GM18505 (cell line): ENCODE measurements at regions not wholly inside any gene's neighbourhood (a gene's known extent, or its start where the extent isn't known, plus 50 kb on each side); places are given as distances from the start of the nearest gene placed in this dataset.
A peak's percentile ranks its signal among the peaks of the same experiment; 100 is the strongest.
"Not testable (repeated sequence)": the region's sequence is repeated elsewhere in the genome, so short reads cannot be mapped to it uniquely, and the experiment has no call there.

Experiments used
- ATAC-seq: cut with Tn5 transposase; IDR thresholded peaks from one replicate; pipeline ENCODE4 v1.9.1; 2021; ENCODE audit not compliant: unreplicated experiment
- POLR2A ChIP-seq: IDR thresholded peaks from 4 replicates; pipeline ENCODE4 v1.6.1; 2011; ENCODE audit warnings: borderline replicate concordance; ENCODE audit not compliant: insufficient read depth, insufficient read length; ENCODE audit errors: extremely low read depth

- no peak for ATAC-seq
- TF ChIP-seq POLR2A: no peak
Observed at GRCh38 chrX:13489454-13489853, 79.9 kb upstream of the EGFL6 start.

DNA sequence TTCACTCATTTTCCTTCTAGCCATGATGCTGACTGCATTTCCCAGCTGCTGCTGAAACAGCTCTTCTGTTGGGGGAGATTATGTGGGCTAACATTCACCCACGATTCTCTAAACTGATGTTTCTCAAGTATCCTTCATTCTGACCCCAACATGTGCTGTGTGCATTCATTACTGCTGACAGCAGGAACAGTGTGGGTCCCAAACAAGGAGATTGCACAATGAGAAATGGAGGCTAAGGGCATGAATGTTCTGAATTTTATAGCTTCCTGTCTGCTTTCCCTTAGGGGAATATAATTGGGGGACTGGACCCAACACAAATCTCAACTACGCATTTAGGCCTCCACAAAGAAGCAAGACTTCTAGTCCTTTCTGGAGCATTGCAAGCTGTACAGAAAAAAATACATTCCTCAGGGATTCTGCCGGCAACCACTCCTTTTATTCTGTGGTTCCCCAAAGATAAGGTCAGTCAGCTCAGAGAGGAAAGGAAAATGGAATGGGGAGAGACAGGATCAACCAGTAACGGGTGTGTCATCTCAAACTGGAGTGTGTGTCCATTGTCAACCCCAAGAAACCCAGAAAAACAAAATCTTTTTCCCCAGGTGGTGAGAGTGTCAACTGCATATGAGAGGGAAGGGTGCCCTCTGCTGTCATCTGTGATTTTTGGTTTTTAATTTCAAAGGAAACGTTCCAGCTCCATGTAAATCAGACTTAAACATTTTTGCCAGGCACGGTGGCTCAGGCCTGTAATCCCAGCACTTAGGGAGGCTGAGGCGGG, 81.5 kb upstream of the EGFL6 start:
- no peak for TF ChIP-seq POLR2A
- ATAC-seq: no peak

DNA sequence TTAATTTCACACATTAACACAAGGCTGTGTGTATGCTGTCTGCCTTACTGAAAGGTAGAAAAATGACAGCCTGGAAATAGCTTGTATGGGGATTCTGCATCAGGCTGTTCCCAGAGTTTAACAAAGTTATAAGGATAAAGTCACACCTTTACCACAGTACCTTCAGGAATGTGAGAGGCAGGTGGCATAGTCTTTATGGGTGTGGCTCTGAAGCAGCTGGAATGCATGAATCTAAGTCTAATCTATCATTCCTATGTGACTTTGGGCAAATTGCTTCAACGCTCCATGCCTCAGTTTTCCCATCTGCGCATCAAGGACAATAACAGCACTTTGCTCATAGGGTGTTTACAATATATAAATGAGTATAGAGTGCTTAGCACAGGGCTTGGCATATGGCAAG, 84.2 kb upstream of the EGFL6 start:
- no peak for ATAC-seq
- no peak for TF ChIP-seq POLR2A

DNA sequence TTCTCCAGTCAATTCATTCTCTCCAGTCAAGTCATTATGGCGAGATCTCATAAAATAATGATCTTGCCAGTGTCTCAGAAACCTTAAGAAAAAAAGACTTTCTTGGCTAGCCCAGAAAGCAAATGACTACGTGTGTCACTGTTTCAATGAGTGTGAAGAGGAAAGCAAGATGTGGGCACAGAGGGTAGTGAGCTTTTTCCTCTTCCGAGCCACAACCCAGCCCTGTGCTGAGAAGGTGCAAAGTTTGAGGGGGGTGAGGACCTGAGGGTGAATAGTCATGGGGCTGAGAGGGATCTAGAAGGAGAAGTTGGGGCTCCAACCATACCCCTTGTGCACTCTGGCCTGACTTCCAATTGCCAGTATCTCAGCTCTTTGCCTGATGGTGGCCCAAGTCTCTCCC, 85.6 kb upstream of the EGFL6 start:
- no peak for TF ChIP-seq POLR2A
- no peak for ATAC-seq

DNA sequence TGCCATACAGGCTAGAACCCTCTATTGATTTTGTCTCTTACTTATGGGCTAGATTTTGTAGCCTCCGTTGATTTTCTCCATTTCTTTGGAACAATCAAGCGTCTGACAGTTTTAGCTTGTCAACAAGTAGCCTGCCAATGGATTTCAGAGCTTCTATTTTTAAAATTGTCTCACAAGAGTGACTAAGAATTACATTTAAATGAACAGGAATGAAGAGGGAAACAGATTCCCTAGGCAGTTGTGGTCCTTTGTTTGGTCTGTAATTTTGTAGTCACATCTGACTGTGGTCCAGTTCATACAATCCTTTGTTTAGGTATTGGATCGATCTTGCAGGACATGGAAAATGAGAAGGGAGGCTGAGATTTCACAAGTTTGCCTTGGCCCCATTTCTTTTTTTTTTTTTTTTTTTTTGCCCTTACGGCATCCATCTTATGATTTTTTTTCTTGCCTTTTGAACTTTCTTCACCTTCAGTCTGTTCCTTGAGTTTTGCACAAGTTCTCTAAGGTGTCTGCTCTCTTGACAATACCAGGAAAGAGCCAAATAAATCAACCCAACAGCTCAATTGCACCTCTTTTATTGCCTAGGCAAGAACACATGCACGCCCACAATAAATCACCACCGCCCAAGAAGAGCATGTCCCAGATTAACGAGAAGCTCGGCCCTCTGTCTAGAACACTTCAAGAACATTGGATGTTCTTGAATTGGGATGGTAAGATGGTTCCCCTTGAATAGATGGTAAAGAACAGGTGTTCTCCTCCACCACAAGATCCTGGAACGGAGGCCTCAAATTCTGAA, 86.5 kb upstream of the EGFL6 start:
- TF ChIP-seq POLR2A: no peak
- ATAC-seq: no peak

GRCh38 chrX:13480780-13481179, 88.6 kb upstream of the EGFL6 start:
- ATAC-seq: not testable (repeated sequence)

DNA sequence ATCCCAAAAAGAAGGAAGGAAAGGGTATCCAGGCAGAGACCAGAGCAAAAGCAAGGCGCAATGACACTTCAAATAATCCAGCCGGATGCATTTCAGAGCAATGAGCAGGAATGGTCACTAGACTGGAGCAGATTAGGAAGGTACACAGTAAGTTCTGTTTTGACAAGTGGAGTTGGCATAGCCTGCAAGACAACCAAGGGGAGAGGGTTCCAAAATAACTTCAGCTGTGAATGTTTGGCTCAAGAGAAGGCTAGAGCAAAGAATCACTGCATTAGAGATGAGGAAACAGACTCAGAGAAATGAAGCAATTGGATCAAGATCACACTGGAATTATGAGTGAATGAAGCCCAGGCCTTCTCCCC, 90.0 kb upstream of the EGFL6 start:
- no peak for TF ChIP-seq POLR2A

DNA sequence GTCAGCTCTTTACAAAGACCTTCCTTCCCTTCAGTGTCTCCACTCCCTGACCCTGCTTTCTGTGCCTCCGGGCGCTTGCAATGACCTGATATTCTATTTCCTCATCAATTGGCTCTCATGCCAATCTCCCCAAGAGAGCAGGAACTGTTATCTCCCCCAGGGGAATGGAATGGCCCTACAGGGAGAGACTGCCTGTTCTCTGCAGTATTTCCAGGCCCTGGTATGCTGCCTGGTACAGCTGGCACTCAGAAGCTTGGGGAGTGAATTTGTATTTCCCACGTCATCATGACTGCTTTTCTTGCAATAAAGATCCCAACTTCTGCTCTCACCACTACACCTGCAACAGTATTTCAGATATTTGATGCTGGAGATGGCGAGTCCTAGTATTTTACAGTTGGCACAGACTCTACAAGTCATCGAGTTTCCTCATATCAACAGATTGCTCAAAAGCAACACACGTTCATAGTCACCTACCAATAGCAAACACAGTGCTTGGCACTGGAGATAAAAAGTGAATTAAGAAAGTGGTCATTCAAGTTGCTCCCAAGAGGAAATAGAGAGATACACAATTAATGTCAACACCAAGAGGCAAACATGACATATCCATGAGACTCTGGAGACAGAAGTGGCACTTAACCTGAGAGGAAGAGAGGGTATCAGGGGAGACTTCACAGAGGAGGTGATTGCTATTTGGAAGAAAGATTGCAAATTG, 90.5 kb upstream of the EGFL6 start:
- ATAC-seq: no peak
- no peak for TF ChIP-seq POLR2A

More for the DNA sequence above, 90.0 kb upstream of the EGFL6 start:
- no peak for ATAC-seq

- TF ChIP-seq POLR2A: no peak
- no peak for ATAC-seq
Observed at GRCh38 chrX:13476384-13476783, 93.0 kb upstream of the EGFL6 start.

DNA sequence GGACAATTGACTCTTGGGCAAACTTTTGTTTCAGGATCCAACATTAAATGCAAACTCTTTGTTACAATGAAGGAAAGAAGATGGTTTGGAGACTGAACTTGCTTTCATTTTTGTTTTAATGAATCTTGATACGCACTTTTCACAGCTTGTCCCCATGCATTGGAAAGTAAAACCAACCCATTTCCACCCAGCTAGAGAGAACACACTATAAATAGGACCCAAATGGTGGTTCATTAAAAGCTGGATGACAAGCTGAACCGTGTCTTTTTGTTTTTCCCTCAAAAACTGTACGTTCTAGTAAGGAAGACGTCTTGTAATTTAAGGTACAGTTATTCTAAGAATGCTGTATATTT, 95.3 kb upstream of the EGFL6 start:
- ATAC-seq: peak; percentile 33

DNA sequence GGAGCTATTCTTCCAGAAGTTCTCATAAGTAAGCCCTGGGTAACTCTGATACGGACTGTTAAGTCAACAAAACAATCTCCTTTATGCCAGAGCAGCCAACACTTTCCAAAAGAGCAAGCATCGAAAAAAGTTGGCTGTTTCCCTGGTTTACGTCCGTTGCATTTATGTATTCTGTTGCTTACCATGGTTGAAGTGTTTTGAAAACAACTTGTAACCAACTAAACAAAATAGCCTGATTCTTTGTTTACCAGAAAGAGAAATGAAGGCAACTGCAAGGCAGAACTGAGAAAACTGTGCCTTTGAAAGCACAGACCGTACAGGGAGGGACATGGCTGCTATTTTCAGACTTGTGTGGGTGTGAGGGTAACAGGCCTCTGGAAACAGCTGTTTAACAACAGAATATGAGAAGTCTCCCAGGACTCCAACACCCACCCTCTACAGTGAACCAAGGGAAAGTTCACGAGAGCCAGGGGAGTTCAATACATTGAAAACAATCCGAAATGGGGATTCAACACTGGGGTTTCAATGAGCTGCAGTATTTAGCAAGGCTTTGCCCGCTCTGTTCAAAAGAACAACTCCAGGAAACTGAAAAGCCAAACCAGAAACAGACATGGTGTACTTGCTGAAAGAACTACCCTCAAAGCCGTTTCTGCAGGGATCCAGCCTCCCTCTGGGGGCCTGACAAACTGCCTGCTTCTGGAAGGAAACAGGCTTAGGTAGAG, 95.8 kb upstream of the EGFL6 start:
- TF ChIP-seq POLR2A: peak; percentile 31
- ATAC-seq: peak; percentile 62

More for the DNA sequence above, 95.3 kb upstream of the EGFL6 start:
- no peak for TF ChIP-seq POLR2A

- no peak for ATAC-seq
- no peak for TF ChIP-seq POLR2A
Observed at GRCh38 chrX:13472975-13473374, 96.4 kb upstream of the EGFL6 start.

GRCh38 chrX:13471269-13471668, 98.1 kb upstream of the EGFL6 start:
- ATAC-seq: no peak
- no peak for TF ChIP-seq POLR2A

DNA sequence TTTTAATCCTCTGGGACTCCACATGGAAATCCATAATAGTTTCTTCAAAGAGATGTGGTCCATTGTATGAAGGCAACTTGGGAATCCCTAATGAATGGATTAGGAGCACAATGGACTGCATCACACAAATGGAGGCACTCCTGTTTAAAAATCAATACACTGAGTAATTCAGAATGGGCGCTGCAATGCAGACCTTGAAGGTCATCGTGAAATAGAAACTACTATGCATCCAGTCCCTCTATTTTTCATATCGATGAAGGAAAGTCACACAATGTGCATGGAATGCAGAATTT, 98.8 kb upstream of the EGFL6 start:
- no peak for ATAC-seq
- TF ChIP-seq POLR2A: no peak

GRCh38 chrX:13469963-13470684, 99.3 kb upstream of the EGFL6 start:
- no peak for TF ChIP-seq POLR2A
- ATAC-seq: no peak
